ENCODE measurements at regions not wholly inside any gene's neighbourhood (a gene's known extent, or its start where the extent isn't known, plus 50 kb on each side); places are given as distances from the start of the nearest gene placed in this dataset.

DNA sequence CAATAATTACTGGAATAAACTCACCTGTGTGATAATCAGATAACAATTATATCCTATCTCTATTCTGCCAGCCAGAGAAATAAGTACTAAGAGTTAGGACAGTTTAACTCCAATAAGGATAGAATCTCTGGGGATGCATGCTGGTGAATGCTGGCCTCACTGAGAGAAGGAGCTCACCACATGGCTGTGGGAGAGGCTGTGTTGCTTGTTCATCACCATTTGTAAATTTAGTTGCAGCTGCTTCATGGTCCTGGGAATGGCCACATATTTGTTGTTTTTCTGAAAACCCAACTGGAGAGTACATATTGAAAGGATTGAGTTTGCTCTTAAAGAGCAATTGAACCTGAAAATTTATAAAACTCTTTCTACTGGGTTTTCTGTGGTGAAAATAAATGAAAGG, 207.3 kb downstream of the NECTIN3 start:
- TF ChIP-seq, protein P1, sequence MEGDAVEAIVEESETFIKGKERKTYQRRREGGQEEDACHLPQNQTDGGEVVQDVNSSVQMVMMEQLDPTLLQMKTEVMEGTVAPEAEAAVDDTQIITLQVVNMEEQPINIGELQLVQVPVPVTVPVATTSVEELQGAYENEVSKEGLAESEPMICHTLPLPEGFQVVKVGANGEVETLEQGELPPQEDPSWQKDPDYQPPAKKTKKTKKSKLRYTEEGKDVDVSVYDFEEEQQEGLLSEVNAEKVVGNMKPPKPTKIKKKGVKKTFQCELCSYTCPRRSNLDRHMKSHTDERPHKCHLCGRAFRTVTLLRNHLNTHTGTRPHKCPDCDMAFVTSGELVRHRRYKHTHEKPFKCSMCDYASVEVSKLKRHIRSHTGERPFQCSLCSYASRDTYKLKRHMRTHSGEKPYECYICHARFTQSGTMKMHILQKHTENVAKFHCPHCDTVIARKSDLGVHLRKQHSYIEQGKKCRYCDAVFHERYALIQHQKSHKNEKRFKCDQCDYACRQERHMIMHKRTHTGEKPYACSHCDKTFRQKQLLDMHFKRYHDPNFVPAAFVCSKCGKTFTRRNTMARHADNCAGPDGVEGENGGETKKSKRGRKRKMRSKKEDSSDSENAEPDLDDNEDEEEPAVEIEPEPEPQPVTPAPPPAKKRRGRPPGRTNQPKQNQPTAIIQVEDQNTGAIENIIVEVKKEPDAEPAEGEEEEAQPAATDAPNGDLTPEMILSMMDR (IDR thresholded peaks at IDR 0.05), result no peak
- TF ChIP-seq POLR2AphosphoS5 (IDR thresholded peaks at IDR 0.05) (no peak), POLR2A (IDR thresholded peaks at IDR 0.05) (no peak), EP300 (IDR thresholded peaks at IDR 0.05; ENCODE audit: low read depth) (no peak)
